Pons (tissue), 1 donor: ENCODE measurements at regions not wholly inside any gene's neighbourhood (a gene's known extent, or its start where the extent isn't known, plus 50 kb on each side); places are given as distances from the start of the nearest gene placed in this dataset.

Source experiments
- DNase-seq: peaks from one replicate; pipeline ENCODE4 v3.0.0-alpha.2; 2016; ENCODE audit warnings: low spot score

GRCh38 chr6:170160628-170161611 is 130.0 kb downstream of the DLL1 start:
- DNase-seq = no peak

GRCh38 chr6:170160031-170160627 is 130.7 kb downstream of the DLL1 start:
- no peak for DNase-seq

DNA sequence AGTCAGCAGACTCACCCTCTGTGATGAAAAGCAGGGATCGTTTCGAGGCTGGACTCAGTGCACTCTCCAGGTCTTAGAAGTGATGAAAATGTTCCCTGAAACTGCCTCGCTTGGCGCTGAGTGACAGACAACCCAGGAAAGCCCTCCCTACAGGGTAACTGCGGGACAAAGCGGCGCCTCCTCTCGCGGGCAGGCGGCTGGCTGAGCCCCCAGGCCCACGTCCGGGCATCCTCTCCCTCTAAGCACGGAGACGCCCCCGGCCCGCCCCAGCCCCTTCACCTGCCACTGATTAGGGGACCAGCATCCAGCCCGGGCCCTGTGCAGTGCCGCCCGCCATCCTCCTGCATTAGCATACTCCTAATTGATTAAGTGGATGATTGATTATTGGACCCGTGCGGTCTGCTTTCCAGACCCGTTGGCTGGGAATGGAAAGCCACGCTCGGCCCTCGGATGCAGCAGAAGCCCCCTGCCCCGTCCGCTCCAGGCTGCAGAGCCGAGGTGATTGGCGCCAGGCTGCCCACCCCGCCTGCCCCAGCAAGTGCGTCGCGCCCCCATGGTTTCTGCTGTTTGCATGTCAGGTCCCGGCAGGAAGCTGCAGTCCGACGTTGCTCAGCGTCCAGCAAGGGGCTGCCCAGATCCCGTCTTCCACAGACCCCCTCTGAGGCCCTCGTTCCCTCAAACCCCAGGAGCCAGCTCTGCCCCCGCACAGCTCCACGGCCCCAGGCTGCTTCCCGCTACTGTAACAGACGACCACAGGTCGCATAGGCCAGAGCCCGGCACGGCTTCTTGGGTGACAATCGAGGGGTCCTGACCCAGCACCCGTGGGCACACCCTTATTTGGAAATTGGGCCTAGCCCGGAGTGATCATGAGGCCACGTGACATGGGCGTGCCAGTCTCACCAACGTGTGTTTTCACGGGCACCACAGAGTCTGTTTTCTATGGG is 131.6 kb downstream of the DLL1 start:
- DNase-seq = no peak

DNA sequence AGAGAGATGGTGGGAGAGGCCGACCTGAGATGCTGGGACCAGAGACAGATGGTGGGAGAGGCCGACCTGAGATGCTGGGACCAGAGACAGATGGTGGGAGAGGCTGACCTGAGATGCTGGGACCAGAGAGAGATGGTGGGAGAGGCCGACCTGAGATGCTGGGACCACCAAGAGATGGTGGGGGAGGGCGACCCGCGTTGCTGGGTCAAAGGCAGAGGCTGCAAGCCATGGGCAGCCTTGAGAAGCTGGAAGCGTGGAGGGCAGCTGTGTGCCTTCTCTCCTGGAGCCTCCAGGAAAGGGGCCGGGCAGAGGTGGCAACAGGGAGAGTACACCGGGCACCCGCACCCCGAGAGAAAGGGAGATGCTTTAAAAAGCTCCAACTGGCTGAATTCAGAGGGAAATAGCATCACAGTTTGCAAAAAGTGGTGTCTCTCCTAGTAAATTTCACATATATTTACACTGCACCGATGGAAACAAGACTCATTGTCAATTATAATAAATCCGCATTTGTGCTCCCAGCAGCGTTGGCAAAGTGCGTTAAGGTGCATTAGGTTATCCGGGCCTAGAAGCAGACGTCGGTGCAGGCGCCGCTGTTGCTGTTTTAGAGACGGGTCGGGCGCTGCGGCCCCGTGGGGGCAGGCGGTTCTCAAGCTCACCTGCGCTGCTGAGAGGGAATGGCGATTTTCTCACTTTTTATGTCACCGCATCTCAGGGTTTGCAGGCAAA is 132.4 kb downstream of the DLL1 start:
- no peak for DNase-seq

- DNase-seq = no peak
Observed at GRCh38 chr6:170157567-170158218, 133.2 kb downstream of the DLL1 start.

DNA sequence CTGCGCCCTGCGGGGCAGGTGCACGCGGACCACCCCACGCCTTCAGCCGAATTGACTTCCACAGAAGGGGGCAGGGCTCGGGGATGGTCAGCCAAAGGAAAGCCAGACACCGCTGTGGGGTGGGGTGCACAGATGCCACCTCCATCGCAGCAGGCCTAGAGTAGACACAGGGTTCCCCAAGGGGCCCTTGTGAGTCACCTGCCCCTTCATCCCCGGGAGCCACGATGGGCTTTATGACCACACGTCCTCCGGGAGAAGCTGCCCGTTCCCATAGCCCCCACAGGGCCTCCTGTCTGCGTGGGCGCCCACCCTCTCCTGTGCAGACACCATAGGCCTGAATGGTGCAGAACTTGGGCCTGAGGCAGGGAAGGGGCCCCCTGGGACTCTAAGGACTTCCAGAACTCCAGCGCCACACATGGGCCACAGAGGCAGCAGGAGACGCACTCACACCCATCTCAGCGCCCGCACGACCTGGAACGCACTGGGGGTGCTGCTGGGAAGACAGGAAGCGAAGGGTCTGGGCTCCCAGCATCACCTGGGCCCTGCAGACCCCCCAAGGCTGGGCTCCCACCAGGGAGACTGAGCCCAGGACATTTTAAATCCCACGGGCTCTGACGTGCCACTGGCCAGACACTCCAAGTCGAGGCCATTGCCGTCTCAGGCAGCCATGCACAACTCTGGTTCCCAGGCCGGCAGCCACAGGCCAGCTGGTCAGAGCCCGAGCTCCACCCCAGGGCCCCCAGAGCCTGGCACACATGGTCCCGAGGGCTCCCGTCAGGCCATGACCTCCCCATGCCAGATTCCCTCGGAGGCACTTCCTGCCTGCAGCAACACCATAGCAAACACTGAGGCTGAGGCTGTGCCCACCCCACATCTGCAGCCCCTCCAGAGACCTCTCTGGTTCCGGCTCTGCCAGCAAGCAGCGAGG is 134.2 kb downstream of the DLL1 start:
- no peak for DNase-seq

GRCh38 chr6:170155464-170156196 is 135.2 kb downstream of the DLL1 start:
- DNase-seq = no peak

- DNase-seq = no peak
Observed at GRCh38 chr6:170153436-170154319, 137.2 kb downstream of the DLL1 start.

GRCh38 chr6:170152989-170153388 is 137.9 kb downstream of the DLL1 start:
- peak; percentile 28 for DNase-seq

DNA sequence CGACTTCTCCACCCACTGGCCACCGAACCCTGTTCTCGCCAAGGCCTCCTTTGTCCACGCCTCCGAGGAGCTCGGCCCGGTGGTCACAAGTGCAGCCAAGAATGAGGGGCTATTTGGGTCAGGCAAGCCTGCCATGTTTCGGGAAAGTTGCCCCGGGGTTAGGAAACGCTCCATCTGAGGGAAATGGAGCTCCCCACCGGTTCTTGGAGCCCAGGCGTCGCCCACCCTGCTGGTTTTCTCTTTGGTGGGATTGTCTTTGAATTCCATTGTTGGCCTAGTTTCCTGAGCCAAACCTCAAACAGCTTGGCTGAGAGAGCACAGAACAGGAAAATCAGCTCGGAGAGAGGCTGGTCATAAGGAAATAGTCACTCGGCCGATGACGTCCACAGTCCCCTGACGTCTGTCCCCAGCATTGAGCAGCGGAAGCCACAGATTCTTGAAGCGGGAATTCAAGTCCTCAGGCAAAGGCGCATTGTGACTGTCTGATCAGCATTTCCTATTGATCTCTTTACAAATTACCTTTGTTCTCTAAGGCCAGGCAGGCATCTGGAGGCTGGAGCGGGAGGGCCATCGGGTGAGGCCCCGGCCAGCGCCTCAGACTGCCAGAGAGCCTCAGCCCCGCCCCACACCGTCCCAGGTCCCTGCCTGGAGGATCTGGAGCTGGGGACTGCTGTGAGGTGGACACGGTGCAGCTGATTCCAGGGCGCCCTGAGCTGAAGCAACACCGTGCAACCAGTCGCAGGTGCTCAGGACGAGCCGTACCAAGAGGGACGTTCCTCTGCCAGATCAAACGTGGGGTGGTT is 138.6 kb downstream of the DLL1 start:
- DNase-seq = peak; percentile 76

GRCh38 chr6:170151804-170152123 is 139.1 kb downstream of the DLL1 start:
- no peak for DNase-seq

DNA sequence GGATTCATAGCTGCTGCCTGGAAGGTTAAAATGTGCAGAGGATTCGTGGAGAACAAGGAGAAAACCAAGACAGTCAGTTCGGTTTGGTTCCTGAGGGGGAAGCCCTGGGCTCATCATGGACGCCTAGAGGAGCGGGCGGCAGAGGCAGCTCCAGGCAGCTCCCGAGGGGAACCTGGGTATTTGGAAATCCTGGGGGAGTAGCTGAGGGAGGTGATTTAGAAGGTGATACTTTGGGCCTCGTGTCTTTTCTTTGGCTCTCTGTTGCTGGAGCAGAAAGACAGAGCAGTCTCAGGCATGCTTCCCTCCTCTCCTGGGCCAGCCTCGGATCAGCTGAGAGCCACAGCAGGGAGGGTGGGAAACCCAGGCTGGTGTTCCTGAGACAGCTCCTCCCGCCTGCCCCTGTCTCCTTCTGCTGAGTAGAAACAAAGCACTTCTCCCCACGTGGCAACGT is 139.5 kb downstream of the DLL1 start:
- DNase-seq = no peak

DNA sequence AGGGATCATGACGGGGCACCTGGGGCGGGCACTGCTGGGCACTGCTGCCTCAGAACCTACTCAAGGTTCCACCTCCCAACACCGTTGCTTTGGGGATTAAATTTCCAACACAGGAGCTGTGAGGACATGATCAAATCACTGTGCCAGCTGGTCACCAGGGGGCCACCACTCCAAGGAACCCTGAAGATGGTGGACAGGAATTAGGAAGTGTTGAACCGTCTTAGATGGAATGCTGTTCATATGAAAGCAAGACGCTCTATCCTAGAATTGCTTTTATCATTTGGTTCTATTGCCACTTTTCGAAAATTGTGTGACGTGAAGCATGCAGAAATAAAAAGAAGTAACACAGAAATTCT is 140.3 kb downstream of the DLL1 start:
- no peak for DNase-seq

DNA sequence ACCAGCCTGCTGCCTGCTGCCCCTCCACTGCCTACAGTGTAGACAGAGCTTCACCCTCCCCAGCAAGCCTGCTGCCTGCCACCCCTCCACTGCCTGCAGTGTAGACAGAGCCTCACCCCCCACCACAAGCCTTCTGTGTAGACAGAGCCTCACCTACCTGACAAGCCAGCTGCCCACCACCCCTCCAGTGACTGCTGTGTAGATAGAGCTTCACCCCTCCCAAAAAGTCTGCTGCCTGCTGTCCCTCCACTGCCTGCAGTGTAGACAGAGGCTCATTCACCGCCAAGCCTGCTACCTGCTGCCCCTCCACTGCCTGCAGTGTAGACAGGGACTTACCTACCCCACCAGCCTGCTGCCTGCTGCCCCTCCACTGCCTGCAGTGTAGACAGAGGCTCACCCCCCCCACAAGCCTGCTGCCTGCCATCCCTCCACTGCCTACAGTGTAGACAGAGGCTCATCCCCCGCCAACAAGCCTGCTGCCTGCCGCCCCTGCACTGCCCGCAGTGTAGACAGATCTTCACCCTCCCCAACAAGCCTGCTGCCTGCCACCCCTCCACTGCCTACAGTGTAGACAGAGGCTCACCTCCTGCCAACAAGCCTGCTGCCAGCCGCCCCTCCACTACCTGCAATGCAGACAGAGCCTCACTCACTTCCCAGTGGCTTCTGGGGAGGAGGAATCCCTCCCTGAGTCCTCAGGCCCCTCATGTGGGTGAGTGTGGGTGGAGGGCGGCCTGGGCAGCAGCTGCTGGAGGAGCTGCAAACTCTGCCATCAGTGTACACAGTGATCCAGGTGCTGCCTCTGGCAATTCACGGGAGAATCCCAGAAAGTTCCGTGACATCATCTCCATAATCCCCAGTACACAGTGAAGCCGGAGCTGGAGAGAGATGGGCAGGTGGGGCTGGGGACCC is 140.9 kb downstream of the DLL1 start:
- DNase-seq = no peak

- no peak for DNase-seq
Observed at GRCh38 chr6:170148709-170149470, 142.0 kb downstream of the DLL1 start.
